ENCODE measurements at regions not wholly inside any gene's neighbourhood (a gene's known extent, or its start where the extent isn't known, plus 50 kb on each side); places are given as distances from the start of the nearest gene placed in this dataset.

DNA sequence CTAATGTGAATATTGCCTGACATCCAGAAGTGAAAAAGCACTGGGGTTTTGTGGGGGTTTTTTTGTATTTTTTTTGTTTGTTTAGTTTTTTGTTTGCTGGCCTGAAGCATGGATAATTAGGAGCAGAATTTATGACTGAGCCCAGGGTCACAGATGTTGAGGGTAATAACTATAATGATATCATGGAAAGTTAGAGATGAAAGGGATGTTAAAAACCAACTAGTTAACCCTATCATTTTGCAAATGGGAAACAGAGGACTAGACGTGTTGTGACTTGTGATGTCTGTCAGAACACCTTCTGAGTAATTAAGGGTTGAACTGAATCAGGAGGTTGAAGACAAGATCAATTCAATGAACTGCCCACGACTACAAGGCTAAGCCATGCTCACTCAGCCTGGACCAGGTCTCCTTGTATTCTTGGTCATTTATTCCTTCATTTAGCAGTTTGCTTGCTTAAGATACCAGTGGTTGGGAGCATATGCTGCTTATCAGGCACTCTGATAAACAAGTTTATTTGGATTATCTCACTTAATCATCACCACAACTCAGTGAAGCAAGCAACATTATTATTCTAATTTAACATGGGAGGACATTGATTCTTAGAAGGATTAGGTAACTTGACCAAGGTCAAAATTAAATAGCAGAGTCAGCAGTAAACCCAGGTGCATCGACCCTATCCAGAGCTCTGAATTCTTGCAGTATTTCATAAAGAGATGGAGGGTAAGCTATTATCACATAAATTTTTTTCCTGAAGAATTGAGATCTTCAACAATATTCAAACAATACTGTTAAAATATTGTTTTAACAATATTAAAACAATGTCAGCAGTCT is 75.7 kb upstream of the PIK3R1 start:
- no peak overlapping the region for H3K4me3 ChIP-seq (ENCODE audit: insufficient read depth, low read depth, low read length, poor library complexity, severe bottlenecking)
- H3K27me3 ChIP-seq (replicated peaks; ENCODE audit: control insufficient read depth, insufficient read depth, low read length, poor library complexity, severe bottlenecking) = no peaks in the 10 kb centered on the region
- no peak for DNase-seq
- no peaks in the 10 kb centered on the region for H3K9me3 ChIP-seq (ENCODE audit: control insufficient read depth, low read length)
- H3K27ac ChIP-seq (ENCODE audit: insufficient read depth, low read length, poor library complexity, severe bottlenecking) = no peak overlapping the region
- H3K36me3 ChIP-seq (ENCODE audit: control insufficient read depth, insufficient read depth, low read length) = no peaks in the 10 kb centered on the region
- no peaks in the 10 kb centered on the region for H3K4me1 ChIP-seq (ENCODE audit: control insufficient read depth, insufficient read depth, low read length, poor library complexity, severe bottlenecking)

DNA sequence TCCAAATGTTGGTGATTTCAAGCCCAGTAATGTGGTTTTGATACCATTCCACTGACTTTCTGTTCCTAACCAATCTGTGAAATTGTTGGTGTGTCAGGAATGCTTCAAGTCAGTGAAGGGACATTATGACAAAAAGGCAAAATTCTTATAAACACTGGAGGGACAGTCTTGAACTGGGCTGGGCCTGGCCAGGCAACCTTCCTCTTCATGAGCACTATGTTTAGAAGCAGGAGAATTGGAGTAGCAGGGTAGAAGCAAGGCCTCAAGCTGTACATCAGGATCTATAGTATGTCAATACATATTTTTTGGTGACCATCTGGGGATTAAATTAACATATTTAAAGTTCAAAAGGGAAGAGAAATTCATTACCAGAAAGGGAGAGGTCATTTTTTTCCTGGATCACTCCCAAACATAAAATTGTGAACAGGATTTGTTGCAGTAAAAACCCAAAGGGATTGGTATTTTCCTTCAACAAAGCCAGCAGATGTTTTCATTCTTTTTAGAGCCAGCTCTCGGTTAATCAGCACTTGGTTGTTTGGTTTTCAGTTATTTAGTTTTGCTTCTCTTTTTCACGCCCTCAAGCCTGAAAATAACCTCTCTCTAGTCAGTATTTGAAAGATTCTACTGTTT is 77.9 kb upstream of the PIK3R1 start:
- Histone ChIP-seq H3K36me3 (ENCODE audit: control insufficient read depth, insufficient read depth, low read length) (no peaks in the 10 kb centered on the region), H3K9me3 (ENCODE audit: control insufficient read depth, low read length) (no peaks in the 10 kb centered on the region), H3K27me3 (replicated peaks; ENCODE audit: control insufficient read depth, insufficient read depth, low read length, poor library complexity, severe bottlenecking) (no peaks in the 10 kb centered on the region), H3K4me3 (ENCODE audit: insufficient read depth, low read depth, low read length, poor library complexity, severe bottlenecking) (no peak overlapping the region), H3K4me1 (ENCODE audit: control insufficient read depth, insufficient read depth, low read length, poor library complexity, severe bottlenecking) (no peaks in the 10 kb centered on the region), H3K27ac (ENCODE audit: insufficient read depth, low read length, poor library complexity, severe bottlenecking) (no peak overlapping the region)
- no peak for DNase-seq

DNA sequence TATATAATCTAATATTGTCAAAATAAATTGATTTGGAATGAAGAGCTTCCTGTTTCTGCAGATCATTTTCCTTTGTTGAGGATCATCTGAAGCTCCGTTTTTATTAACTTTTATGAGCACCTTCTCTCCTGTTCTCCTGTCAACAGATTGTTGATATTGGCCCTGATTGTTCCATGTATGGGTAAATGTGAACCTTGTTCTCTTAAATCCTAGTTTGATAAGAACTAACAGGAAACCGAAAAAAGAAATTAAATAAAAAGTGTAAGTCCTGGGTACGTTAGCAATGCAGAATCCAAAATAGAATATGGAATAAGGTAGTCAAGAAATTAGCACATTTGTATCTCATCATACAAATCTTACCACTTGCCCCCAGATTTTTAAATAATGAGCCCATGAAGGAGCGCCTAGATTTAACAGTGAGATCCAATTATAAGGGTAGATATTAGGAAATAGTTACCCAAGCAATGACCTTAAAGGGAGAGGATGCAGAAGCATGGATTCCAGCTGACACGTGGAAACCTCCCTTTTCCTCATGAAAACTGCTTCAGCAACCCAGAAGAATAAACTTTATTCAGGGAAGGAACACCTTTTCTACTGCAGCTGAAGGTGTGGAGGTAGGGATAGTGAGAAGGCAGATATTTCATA is 80.8 kb upstream of the PIK3R1 start:
- Histone ChIP-seq H3K27ac (ENCODE audit: insufficient read depth, low read length, poor library complexity, severe bottlenecking) (no peak overlapping the region), H3K4me1 (ENCODE audit: control insufficient read depth, insufficient read depth, low read length, poor library complexity, severe bottlenecking) (no peaks in the 10 kb centered on the region), H3K9me3 (ENCODE audit: control insufficient read depth, low read length) (no peaks in the 10 kb centered on the region), H3K36me3 (ENCODE audit: control insufficient read depth, insufficient read depth, low read length) (no peaks in the 10 kb centered on the region), H3K27me3 (replicated peaks; ENCODE audit: control insufficient read depth, insufficient read depth, low read length, poor library complexity, severe bottlenecking) (no peaks in the 10 kb centered on the region), H3K4me3 (ENCODE audit: insufficient read depth, low read depth, low read length, poor library complexity, severe bottlenecking) (no peak overlapping the region)
- no peak for DNase-seq

DNA sequence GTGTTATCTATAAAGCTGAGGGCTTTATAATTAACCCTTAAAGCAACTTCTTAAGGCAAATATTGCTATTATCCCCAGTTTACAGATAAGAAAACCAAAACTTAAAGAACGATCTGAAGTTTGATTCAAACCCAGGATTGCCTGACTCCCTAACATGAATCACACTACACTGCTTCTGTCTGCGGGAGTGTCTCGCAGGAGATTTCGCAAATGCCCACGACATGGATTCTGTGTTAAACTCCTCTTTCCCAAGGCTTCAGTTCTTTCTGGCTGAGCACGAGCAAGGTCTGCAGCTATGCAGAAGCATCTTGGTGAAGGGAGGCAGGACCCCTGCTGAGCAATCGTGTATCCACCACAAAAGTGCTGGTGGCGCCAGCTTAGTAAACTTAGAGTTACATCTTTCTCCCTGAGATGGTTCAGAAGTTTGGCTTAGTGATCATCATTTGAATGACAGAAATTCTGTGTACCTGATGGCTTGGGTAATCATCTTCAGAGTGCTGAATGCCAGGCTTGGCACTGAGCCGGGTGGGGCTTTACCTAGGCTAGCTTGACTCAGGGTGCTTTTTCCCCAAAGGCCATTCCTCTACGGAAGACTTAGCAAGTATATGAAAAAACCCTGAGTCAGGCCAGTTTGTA is 81.4 kb upstream of the PIK3R1 start:
- Histone ChIP-seq H3K27me3 (replicated peaks; ENCODE audit: control insufficient read depth, insufficient read depth, low read length, poor library complexity, severe bottlenecking) (no peaks in the 10 kb centered on the region), H3K36me3 (ENCODE audit: control insufficient read depth, insufficient read depth, low read length) (no peaks in the 10 kb centered on the region), H3K9me3 (ENCODE audit: control insufficient read depth, low read length) (no peaks in the 10 kb centered on the region), H3K27ac (ENCODE audit: insufficient read depth, low read length, poor library complexity, severe bottlenecking) (no peak overlapping the region), H3K4me3 (ENCODE audit: insufficient read depth, low read depth, low read length, poor library complexity, severe bottlenecking) (no peak overlapping the region), H3K4me1 (ENCODE audit: control insufficient read depth, insufficient read depth, low read length, poor library complexity, severe bottlenecking) (no peaks in the 10 kb centered on the region)
- no peak for DNase-seq

DNA sequence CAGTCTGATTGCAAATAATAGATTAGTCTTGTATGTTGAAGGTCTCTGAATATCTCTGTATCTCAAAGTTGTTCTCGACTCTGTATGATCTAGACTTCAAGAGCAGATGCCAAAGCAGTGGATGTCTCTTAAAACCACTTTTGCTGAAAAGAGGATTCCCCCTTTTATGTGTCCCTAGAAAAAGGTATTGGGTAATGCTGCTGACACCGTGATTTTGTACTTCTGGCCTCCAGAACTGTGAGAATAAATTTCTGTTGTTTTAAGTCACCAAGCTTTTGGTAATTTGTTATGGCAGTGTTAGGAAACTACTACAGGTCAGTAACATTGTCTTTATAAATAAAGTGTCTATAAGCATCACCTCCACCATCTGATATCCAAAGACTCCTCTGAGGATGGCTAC is 85.3 kb upstream of the PIK3R1 start:
- H3K9me3 ChIP-seq (ENCODE audit: control insufficient read depth, low read length) = no peaks in the 10 kb centered on the region
- H3K4me1 ChIP-seq (ENCODE audit: control insufficient read depth, insufficient read depth, low read length, poor library complexity, severe bottlenecking) = no peaks in the 10 kb centered on the region
- no peak overlapping the region for H3K27ac ChIP-seq (ENCODE audit: insufficient read depth, low read length, poor library complexity, severe bottlenecking)
- H3K36me3 ChIP-seq (ENCODE audit: control insufficient read depth, insufficient read depth, low read length) = no peaks in the 10 kb centered on the region
- H3K27me3 ChIP-seq (replicated peaks; ENCODE audit: control insufficient read depth, insufficient read depth, low read length, poor library complexity, severe bottlenecking) = no peaks in the 10 kb centered on the region
- H3K4me3 ChIP-seq (ENCODE audit: insufficient read depth, low read depth, low read length, poor library complexity, severe bottlenecking) = no peak overlapping the region
- no peak for DNase-seq

DNA sequence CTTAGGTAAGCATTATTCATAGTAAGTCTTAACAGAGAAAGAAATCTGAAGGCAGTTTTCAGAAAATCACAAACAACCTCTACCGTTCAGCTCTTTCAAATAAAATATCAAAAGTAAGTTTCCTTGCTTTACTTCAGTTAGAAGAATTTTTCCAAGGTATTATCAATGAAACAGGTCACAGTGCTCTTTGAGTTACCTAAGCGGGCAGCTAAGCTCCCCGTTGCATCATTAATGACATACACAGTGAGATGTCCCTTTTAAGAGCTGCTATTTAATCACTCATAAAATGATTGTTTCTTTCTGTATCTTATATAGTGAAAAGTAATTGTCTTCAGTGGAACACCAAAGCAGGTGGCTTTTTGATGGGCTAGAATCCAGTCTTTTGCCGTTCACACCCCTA is 86.2 kb upstream of the PIK3R1 start:
- Histone ChIP-seq H3K9me3 (ENCODE audit: control insufficient read depth, low read length) (no peaks in the 10 kb centered on the region), H3K4me3 (ENCODE audit: insufficient read depth, low read depth, low read length, poor library complexity, severe bottlenecking) (no peak overlapping the region), H3K36me3 (ENCODE audit: control insufficient read depth, insufficient read depth, low read length) (no peaks in the 10 kb centered on the region), H3K4me1 (ENCODE audit: control insufficient read depth, insufficient read depth, low read length, poor library complexity, severe bottlenecking) (no peaks in the 10 kb centered on the region), H3K27ac (ENCODE audit: insufficient read depth, low read length, poor library complexity, severe bottlenecking) (no peak overlapping the region), H3K27me3 (replicated peaks; ENCODE audit: control insufficient read depth, insufficient read depth, low read length, poor library complexity, severe bottlenecking) (no peaks in the 10 kb centered on the region)
- DNase-seq = no peak

DNA sequence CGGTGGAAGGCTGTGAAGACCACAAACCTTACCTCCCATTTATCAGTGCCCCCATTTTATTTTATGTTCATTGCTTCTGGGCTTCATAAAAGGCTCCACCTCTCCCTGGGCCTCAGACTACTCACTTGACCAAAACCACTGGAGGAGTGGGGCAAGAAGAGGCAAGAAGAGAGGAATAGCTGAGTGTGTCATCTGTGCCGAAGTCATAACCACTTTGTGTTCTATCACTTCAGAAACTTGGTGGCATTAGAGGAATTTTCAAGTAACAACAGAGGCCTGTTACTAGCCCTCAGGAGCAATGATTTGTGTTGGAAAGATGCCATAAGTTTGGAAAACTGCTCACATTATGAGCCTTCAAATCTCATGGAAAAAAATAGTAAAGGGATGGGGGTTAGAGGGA is 88.7 kb upstream of the PIK3R1 start:
- Histone ChIP-seq H3K4me3 (ENCODE audit: insufficient read depth, low read depth, low read length, poor library complexity, severe bottlenecking) (no peak overlapping the region), H3K27ac (ENCODE audit: insufficient read depth, low read length, poor library complexity, severe bottlenecking) (no peak overlapping the region), H3K4me1 (ENCODE audit: control insufficient read depth, insufficient read depth, low read length, poor library complexity, severe bottlenecking) (no peaks in the 10 kb centered on the region), H3K27me3 (replicated peaks; ENCODE audit: control insufficient read depth, insufficient read depth, low read length, poor library complexity, severe bottlenecking) (no peaks in the 10 kb centered on the region), H3K9me3 (ENCODE audit: control insufficient read depth, low read length) (no peaks in the 10 kb centered on the region), H3K36me3 (ENCODE audit: control insufficient read depth, insufficient read depth, low read length) (no peaks in the 10 kb centered on the region)
- DNase-seq = no peak

DNA sequence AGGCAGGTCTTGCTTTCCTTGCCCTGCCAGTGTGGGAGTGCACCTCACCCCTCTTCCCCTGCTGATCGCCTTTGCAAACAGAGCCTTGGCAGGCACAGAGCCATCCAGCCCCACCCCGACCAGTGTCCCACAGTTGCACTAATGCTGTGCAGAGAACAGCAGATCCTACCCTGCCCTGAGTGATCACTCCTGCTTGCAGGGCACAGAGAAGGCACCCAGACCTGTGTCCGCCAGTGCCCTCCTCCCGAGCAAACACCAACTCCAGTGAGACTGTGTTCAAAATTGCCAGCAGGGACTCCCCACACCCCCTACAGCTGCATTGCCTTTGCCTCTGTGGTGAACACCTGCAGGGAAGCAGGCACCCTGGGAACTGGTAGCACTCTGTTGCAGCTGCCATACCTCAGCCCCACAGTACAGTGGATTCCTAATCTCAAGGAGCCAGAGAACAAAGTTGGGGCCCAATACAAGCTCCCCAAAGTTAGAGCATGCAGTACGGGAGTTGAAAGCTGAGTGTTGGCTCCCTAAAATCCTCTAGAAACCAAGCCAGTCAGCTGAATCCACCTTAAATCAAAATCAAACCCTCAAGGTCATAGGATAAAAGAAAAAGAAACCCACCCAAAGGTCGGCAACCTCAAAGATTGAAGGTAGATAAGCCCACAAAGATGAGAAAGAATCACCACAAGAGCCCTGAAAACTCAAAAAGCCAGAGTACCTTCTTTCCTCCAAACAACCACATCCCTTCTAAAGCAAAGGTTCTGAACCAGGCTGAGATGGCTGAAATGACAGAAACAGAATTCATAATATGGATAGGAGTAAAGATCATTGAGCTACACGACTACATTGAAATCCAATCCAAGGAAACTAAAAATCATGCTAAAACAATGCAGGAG is 92.9 kb upstream of the PIK3R1 start:
- DNase-seq = no peak
- Histone ChIP-seq H3K27me3 (replicated peaks; ENCODE audit: control insufficient read depth, insufficient read depth, low read length, poor library complexity, severe bottlenecking) (no peaks in the 10 kb centered on the region), H3K9me3 (ENCODE audit: control insufficient read depth, low read length) (no peaks in the 10 kb centered on the region), H3K4me3 (ENCODE audit: insufficient read depth, low read depth, low read length, poor library complexity, severe bottlenecking) (no peak overlapping the region), H3K4me1 (ENCODE audit: control insufficient read depth, insufficient read depth, low read length, poor library complexity, severe bottlenecking) (no peaks in the 10 kb centered on the region), H3K27ac (ENCODE audit: insufficient read depth, low read length, poor library complexity, severe bottlenecking) (no peak overlapping the region), H3K36me3 (ENCODE audit: control insufficient read depth, insufficient read depth, low read length) (no peaks in the 10 kb centered on the region)

DNA sequence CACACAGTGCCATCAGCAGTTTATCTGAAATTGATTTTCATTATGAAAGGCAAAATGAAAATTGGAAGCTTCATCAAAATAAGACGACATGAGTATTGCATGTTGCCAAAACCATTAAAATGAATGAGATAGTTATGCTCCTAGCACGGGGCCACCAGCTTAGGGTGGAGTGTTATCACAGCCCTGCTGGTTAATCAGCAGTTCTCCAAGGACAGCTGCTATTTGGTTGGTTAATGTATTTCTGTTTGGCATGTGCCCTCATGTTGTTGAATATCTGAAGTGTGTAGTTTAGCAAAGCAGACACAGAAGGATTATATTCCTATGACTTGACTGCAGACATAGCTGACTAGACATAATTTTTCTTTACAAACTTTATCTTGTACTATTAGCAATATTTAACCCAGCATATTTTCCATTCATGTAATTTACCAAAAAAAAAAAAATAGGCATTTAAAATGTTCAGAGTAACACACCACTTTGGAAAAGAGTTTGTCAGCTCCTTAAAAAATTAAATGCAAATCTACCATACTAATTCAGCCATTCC is 98.6 kb upstream of the PIK3R1 start:
- Histone ChIP-seq H3K4me3 (ENCODE audit: insufficient read depth, low read depth, low read length, poor library complexity, severe bottlenecking) (no peak overlapping the region), H3K9me3 (ENCODE audit: control insufficient read depth, low read length) (no peaks in the 10 kb centered on the region), H3K27me3 (replicated peaks; ENCODE audit: control insufficient read depth, insufficient read depth, low read length, poor library complexity, severe bottlenecking) (no peaks in the 10 kb centered on the region), H3K36me3 (ENCODE audit: control insufficient read depth, insufficient read depth, low read length) (no peaks in the 10 kb centered on the region), H3K27ac (ENCODE audit: insufficient read depth, low read length, poor library complexity, severe bottlenecking) (no peak overlapping the region), H3K4me1 (ENCODE audit: control insufficient read depth, insufficient read depth, low read length, poor library complexity, severe bottlenecking) (no peaks in the 10 kb centered on the region)
- DNase-seq = no peak

Measured in effector memory CD4-positive, alpha-beta T cell (primary cell).